ENCODE measurements at regions not wholly inside any gene's neighbourhood (a gene's known extent, or its start where the extent isn't known, plus 50 kb on each side); places are given as distances from the start of the nearest gene placed in this dataset.
"Not testable (repeated sequence)": the region's sequence is repeated elsewhere in the genome, so short reads cannot be mapped to it uniquely, and the experiment has no call there.

GRCh38 chr1:181926697-181927096 is 134.8 kb downstream of the ZNF648 start:
- no peak overlapping the region for H2BK120ac ChIP-seq (ENCODE audit: low read depth, low read length)
- no peak overlapping the region for H3K18ac ChIP-seq (ENCODE audit: low read length)
- no peaks in the 10 kb centered on the region for H3K79me1 ChIP-seq (ENCODE audit: low read length)
- no peaks in the 10 kb centered on the region for H3K4me1 ChIP-seq (ENCODE audit: control insufficient read depth, low read depth, low read length)
- no peak overlapping the region for H3K4me3 ChIP-seq (ENCODE audit: low read length)
- no peak overlapping the region for H3K23ac ChIP-seq (ENCODE audit: low read length)
- H3K36me3 ChIP-seq (ENCODE audit: control insufficient read depth, insufficient read depth, low read length): no peaks in the 10 kb centered on the region
- H4K5ac ChIP-seq (ENCODE audit: low read length): no peak overlapping the region
- H3K56ac ChIP-seq (ENCODE audit: low read length): no peak overlapping the region
- H3K27ac ChIP-seq (ENCODE audit: low read depth, low read length): no peak overlapping the region
- no peak overlapping the region for H3K9ac ChIP-seq (ENCODE audit: low read length)
- no peak overlapping the region for H3K4ac ChIP-seq (ENCODE audit: low read depth, low read length)
- no peak overlapping the region for H2AK5ac ChIP-seq (ENCODE audit: low read length)
- H2BK5ac ChIP-seq (ENCODE audit: low read length): no peak overlapping the region
- H4K8ac ChIP-seq (ENCODE audit: low read depth, low read length): no peak overlapping the region
- no peak overlapping the region for H2BK15ac ChIP-seq (replicated peaks; ENCODE audit: low read depth)
- no peak for DNase-seq
- no peak overlapping the region for H3K4me2 ChIP-seq (ENCODE audit: low read length)
- H3K27me3 ChIP-seq (ENCODE audit: insufficient read depth, low read length, poor library complexity): no peaks in the 10 kb centered on the region
- no peaks in the 10 kb centered on the region for H3K79me2 ChIP-seq (ENCODE audit: control insufficient read depth, insufficient read depth, low read length)

- not testable (repeated sequence) for H3K18ac ChIP-seq (ENCODE audit: low read length); H2BK120ac ChIP-seq (ENCODE audit: low read depth, low read length); H2BK5ac ChIP-seq (ENCODE audit: low read length); H3K4me3 ChIP-seq (ENCODE audit: low read length); H3K79me2 ChIP-seq (ENCODE audit: control insufficient read depth, insufficient read depth, low read length); DNase-seq; H3K4ac ChIP-seq (ENCODE audit: low read depth, low read length); H3K4me2 ChIP-seq (ENCODE audit: low read length); H3K27ac ChIP-seq (ENCODE audit: low read depth, low read length); H3K36me3 ChIP-seq (ENCODE audit: control insufficient read depth, insufficient read depth, low read length); H2AK5ac ChIP-seq (ENCODE audit: low read length); H3K79me1 ChIP-seq (ENCODE audit: low read length); H3K27me3 ChIP-seq (ENCODE audit: insufficient read depth, low read length, poor library complexity); H4K5ac ChIP-seq (ENCODE audit: low read length); H4K8ac ChIP-seq (ENCODE audit: low read depth, low read length); H3K4me1 ChIP-seq (ENCODE audit: control insufficient read depth, low read depth, low read length); H3K9ac ChIP-seq (ENCODE audit: low read length); H3K23ac ChIP-seq (ENCODE audit: low read length); H3K56ac ChIP-seq (ENCODE audit: low read length); H2BK15ac ChIP-seq (replicated peaks; ENCODE audit: low read depth)
- no CpG with 5 or more reads among the region's 2 CpGs for WGBS (ENCODE audit: extremely low coverage, insufficient coverage, low lambda C conversion rate)
Observed at GRCh38 chr1:181924034-181924433, 137.5 kb downstream of the ZNF648 start.

GRCh38 chr1:181919542-181919941 is 142.0 kb downstream of the ZNF648 start:
- no peak overlapping the region for H3K4ac ChIP-seq (ENCODE audit: low read depth, low read length)
- H3K79me1 ChIP-seq (ENCODE audit: low read length): no peaks in the 10 kb centered on the region
- DNase-seq: peak; percentile 64
- no peak overlapping the region for H3K27ac ChIP-seq (ENCODE audit: low read depth, low read length)
- H4K5ac ChIP-seq (ENCODE audit: low read length): no peak overlapping the region
- no peak overlapping the region for H2AK5ac ChIP-seq (ENCODE audit: low read length)
- no peaks in the 10 kb centered on the region for H3K36me3 ChIP-seq (ENCODE audit: control insufficient read depth, insufficient read depth, low read length)
- no peak overlapping the region for H3K18ac ChIP-seq (ENCODE audit: low read length)
- H3K4me1 ChIP-seq (ENCODE audit: control insufficient read depth, low read depth, low read length): peaks cover 2% of the 10 kb centered on the region
- no peak overlapping the region for H3K23ac ChIP-seq (ENCODE audit: low read length)
- H2BK120ac ChIP-seq (ENCODE audit: low read depth, low read length): no peak overlapping the region
- no peak overlapping the region for H2BK5ac ChIP-seq (ENCODE audit: low read length)
- H3K56ac ChIP-seq (ENCODE audit: low read length): no peak overlapping the region
- WGBS (ENCODE audit: extremely low coverage, insufficient coverage, low lambda C conversion rate): no CpG with 5 or more reads among the region's 1 CpG
- no peak overlapping the region for H3K9ac ChIP-seq (ENCODE audit: low read length)
- no peaks in the 10 kb centered on the region for H3K79me2 ChIP-seq (ENCODE audit: control insufficient read depth, insufficient read depth, low read length)
- H2BK15ac ChIP-seq (replicated peaks; ENCODE audit: low read depth): no peak overlapping the region
- H4K8ac ChIP-seq (ENCODE audit: low read depth, low read length): no peak overlapping the region
- no peak overlapping the region for H3K4me2 ChIP-seq (ENCODE audit: low read length)
- H3K4me3 ChIP-seq (ENCODE audit: low read length): no peak overlapping the region
- no peaks in the 10 kb centered on the region for H3K27me3 ChIP-seq (ENCODE audit: insufficient read depth, low read length, poor library complexity)

GRCh38 chr1:181918880-181919525 is 142.5 kb downstream of the ZNF648 start:
- Histone ChIP-seq H3K36me3 (ENCODE audit: control insufficient read depth, insufficient read depth, low read length) (no peaks in the 10 kb centered on the region), H3K27ac (ENCODE audit: low read depth, low read length) (no peak overlapping the region), H4K5ac (ENCODE audit: low read length) (no peak overlapping the region), H3K56ac (ENCODE audit: low read length) (no peak overlapping the region), H2AK5ac (ENCODE audit: low read length) (no peak overlapping the region), H2BK120ac (ENCODE audit: low read depth, low read length) (no peak overlapping the region), H3K27me3 (ENCODE audit: insufficient read depth, low read length, poor library complexity) (no peaks in the 10 kb centered on the region), H3K79me1 (ENCODE audit: low read length) (no peaks in the 10 kb centered on the region), H2BK15ac (replicated peaks; ENCODE audit: low read depth) (no peak overlapping the region), H3K9ac (ENCODE audit: low read length) (no peak overlapping the region), H3K23ac (ENCODE audit: low read length) (no peak overlapping the region), H3K79me2 (ENCODE audit: control insufficient read depth, insufficient read depth, low read length) (no peaks in the 10 kb centered on the region), H2BK5ac (ENCODE audit: low read length) (no peak overlapping the region), H3K4me3 (ENCODE audit: low read length) (no peak overlapping the region), H4K8ac (ENCODE audit: low read depth, low read length) (no peak overlapping the region), H3K18ac (ENCODE audit: low read length) (no peak overlapping the region), H3K4me1 (ENCODE audit: control insufficient read depth, low read depth, low read length) (peaks cover 2% of the 10 kb centered on the region), H3K4me2 (ENCODE audit: low read length) (no peak overlapping the region), H3K4ac (ENCODE audit: low read depth, low read length) (no peak overlapping the region)
- WGBS (ENCODE audit: extremely low coverage, insufficient coverage, low lambda C conversion rate): no CpG with 5 or more reads among the region's 7 CpGs
- DNase-seq: peak; percentile 79

GRCh38 chr1:181911715-181912114 is 149.8 kb downstream of the ZNF648 start:
- no peaks in the 10 kb centered on the region for H3K79me1 ChIP-seq (ENCODE audit: low read length)
- H2BK5ac ChIP-seq (ENCODE audit: low read length): no peak overlapping the region
- no peak overlapping the region for H3K4me3 ChIP-seq (ENCODE audit: low read length)
- H3K27me3 ChIP-seq (ENCODE audit: insufficient read depth, low read length, poor library complexity): no peaks in the 10 kb centered on the region
- H3K4me2 ChIP-seq (ENCODE audit: low read length): no peak overlapping the region
- no peak overlapping the region for H3K56ac ChIP-seq (ENCODE audit: low read length)
- peak; percentile 32 for DNase-seq
- no peak overlapping the region for H3K23ac ChIP-seq (ENCODE audit: low read length)
- H3K4ac ChIP-seq (ENCODE audit: low read depth, low read length): no peak overlapping the region
- no peaks in the 10 kb centered on the region for H3K4me1 ChIP-seq (ENCODE audit: control insufficient read depth, low read depth, low read length)
- no peak overlapping the region for H3K27ac ChIP-seq (ENCODE audit: low read depth, low read length)
- H2BK15ac ChIP-seq (replicated peaks; ENCODE audit: low read depth): no peak overlapping the region
- H2BK120ac ChIP-seq (ENCODE audit: low read depth, low read length): no peak overlapping the region
- no peaks in the 10 kb centered on the region for H3K79me2 ChIP-seq (ENCODE audit: control insufficient read depth, insufficient read depth, low read length)
- no CpG with 5 or more reads among the region's 1 CpG for WGBS (ENCODE audit: extremely low coverage, insufficient coverage, low lambda C conversion rate)
- no peak overlapping the region for H4K5ac ChIP-seq (ENCODE audit: low read length)
- no peak overlapping the region for H2AK5ac ChIP-seq (ENCODE audit: low read length)
- no peak overlapping the region for H4K8ac ChIP-seq (ENCODE audit: low read depth, low read length)
- H3K18ac ChIP-seq (ENCODE audit: low read length): no peak overlapping the region
- no peak overlapping the region for H3K9ac ChIP-seq (ENCODE audit: low read length)
- no peaks in the 10 kb centered on the region for H3K36me3 ChIP-seq (ENCODE audit: control insufficient read depth, insufficient read depth, low read length)

- Histone ChIP-seq H4K8ac (ENCODE audit: low read depth, low read length) (no peak overlapping the region), H3K4ac (ENCODE audit: low read depth, low read length) (no peak overlapping the region), H4K5ac (ENCODE audit: low read length) (no peak overlapping the region), H3K79me1 (ENCODE audit: low read length) (no peaks in the 10 kb centered on the region), H3K23ac (ENCODE audit: low read length) (no peak overlapping the region), H3K56ac (ENCODE audit: low read length) (no peak overlapping the region), H2BK15ac (replicated peaks; ENCODE audit: low read depth) (no peak overlapping the region), H3K18ac (ENCODE audit: low read length) (no peak overlapping the region), H3K4me3 (ENCODE audit: low read length) (no peak overlapping the region), H2BK120ac (ENCODE audit: low read depth, low read length) (no peak overlapping the region), H3K36me3 (ENCODE audit: control insufficient read depth, insufficient read depth, low read length) (no peaks in the 10 kb centered on the region), H3K9ac (ENCODE audit: low read length) (no peak overlapping the region), H2BK5ac (ENCODE audit: low read length) (no peak overlapping the region), H3K27me3 (ENCODE audit: insufficient read depth, low read length, poor library complexity) (no peaks in the 10 kb centered on the region), H2AK5ac (ENCODE audit: low read length) (no peak overlapping the region), H3K4me1 (ENCODE audit: control insufficient read depth, low read depth, low read length) (no peaks in the 10 kb centered on the region), H3K27ac (ENCODE audit: low read depth, low read length) (no peak overlapping the region), H3K4me2 (ENCODE audit: low read length) (no peak overlapping the region), H3K79me2 (ENCODE audit: control insufficient read depth, insufficient read depth, low read length) (no peaks in the 10 kb centered on the region)
- DNase-seq: peak; percentile 32
- WGBS (ENCODE audit: extremely low coverage, insufficient coverage, low lambda C conversion rate): no CpG with 5 or more reads among the region's 2 CpGs
Observed at GRCh38 chr1:181910905-181911304, 150.6 kb downstream of the ZNF648 start.

Data from mesendoderm (in vitro differentiated cells).